HepG2 (cell line): ENCODE measurements at regions not wholly inside any gene's neighbourhood (a gene's known extent, or its start where the extent isn't known, plus 50 kb on each side); places are given as distances from the start of the nearest gene placed in this dataset.

Experiments
- ATAC-seq: fragments of 200-7000 bp; cut with Tn5 transposase; 3 replicates; pipeline ENCODE4 v1.9.1; 2020; ENCODE audit warnings: mild to moderate bottlenecking, moderate library complexity
- BruUV-seq: library from RNA; stranded (reverse); fragments of 400-500 nt; replicated peaks from 2 replicates; lab custom pipeline; 2021; lab: Mats Ljungman, UMichigan
- CTCF ChIA-PET: fragments of 300-600 bp; formaldehyde crosslinking; extraction: SDS; loops from one replicate; lab custom pipeline; 2021; ENCODE audit warnings: low total read pairs, inconsistent platforms, low intra/inter-chr PET ratio; lab: Yijun Ruan, JAX
- POLR2A ChIA-PET: fragments of 350-600 bp; sonication (Branson Sonifier 250); formaldehyde crosslinking; loops from one replicate; lab custom pipeline; 2020; ENCODE audit warnings: antibody characterized with exemption, inconsistent platforms; lab: Yijun Ruan, JAX
- DNase-seq: peaks from one replicate; pipeline ENCODE4 v3.0.0-alpha.2; 2015; ENCODE audit warnings: low spot score
- FAIRE-seq: peaks from 3 replicates; lab custom pipeline; 2011; peaks lifted over from hg19 to GRCh38; lab: Jason Lieb, UNC
- H2AFZ ChIP-seq: one replicate; pipeline ENCODE4 v1.6.1; 2011; ENCODE audit warnings: low read length, inconsistent platforms
- H3K27ac ChIP-seq: fragments of 300-600 bp; 3 replicates; pipeline ENCODE4 v1.8.0; 2011; ENCODE audit warnings: mixed run types, mild to moderate bottlenecking, mixed read lengths, low read length, inconsistent platforms; ENCODE audit not compliant: insufficient read depth; ENCODE audit errors: extremely low read length
- H3K27me3 ChIP-seq, 2 experiments: fragments of 200-600 bp in 1 of 2; 2 replicates in 1 of 2; 3 replicates in 1 of 2; pipeline versions ENCODE4 v1.6.0 to v1.8.0; 2011; ENCODE audit warnings: low read length in 2 of 2, mild to moderate bottlenecking in 2 of 2, moderate library complexity in 2 of 2, inconsistent platforms in 1 of 2; ENCODE audit not compliant: insufficient read depth in 2 of 2, control insufficient read depth in 1 of 2
- H3K36me3 ChIP-seq, 2 experiments: fragments of 200-600 bp in 1 of 2; replicated peaks in 1 of 2; 2 replicates in 1 of 2; 3 replicates in 1 of 2; pipeline versions ENCODE4 v1.5.1 to v1.8.0; 2011; ENCODE audit warnings: low read length in 2 of 2, inconsistent platforms in 1 of 2; ENCODE audit not compliant: insufficient read depth in 2 of 2, control insufficient read depth in 1 of 2
- H3K4me1 ChIP-seq: 2 replicates; pipeline ENCODE4 v1.5.1; 2012; ENCODE audit warnings: low read length, inconsistent platforms; ENCODE audit not compliant: insufficient read depth
- H3K4me2 ChIP-seq: 2 replicates; pipeline ENCODE4 v1.6.0; 2011; ENCODE audit warnings: low read depth, low read length, inconsistent platforms
- H3K4me3 ChIP-seq, 3 experiments: fragments of 200-600 bp in 1 of 3; sonication (generic), shearing (Covaris generic) in 1 of 3; replicated peaks in 1 of 3; 2 replicates each; pipeline ENCODE4 v1.5.1; 2011 to 2016; ENCODE audit warnings: low read length in 3 of 3, inconsistent platforms in 2 of 3, low read depth in 2 of 3, mild to moderate bottlenecking in 2 of 3, control low read depth in 1 of 3, mixed read lengths in 1 of 3; ENCODE audit not compliant: insufficient read depth in 1 of 3
- H3K79me2 ChIP-seq: one replicate; pipeline ENCODE4 v1.6.1; 2011; ENCODE audit warnings: low read length, inconsistent platforms; ENCODE audit not compliant: insufficient read depth
- H3K9ac ChIP-seq: 2 replicates; pipeline ENCODE4 v1.6.0; 2011; ENCODE audit warnings: mild to moderate bottlenecking, low read depth, low read length, inconsistent platforms; ENCODE audit not compliant: insufficient read depth
- H3K9me3 ChIP-seq: 2 replicates; pipeline ENCODE4 v1.5.1; 2012; ENCODE audit warnings: mild to moderate bottlenecking, low read length
- H4K20me1 ChIP-seq: 2 replicates; pipeline ENCODE4 v1.6.0; 2011; ENCODE audit warnings: inconsistent platforms, mild to moderate bottlenecking, low read length, moderate library complexity; ENCODE audit not compliant: insufficient read depth
- AGO1 ChIP-seq: fragments of 200-400 bp; formaldehyde crosslinking; IDR thresholded peaks from 2 replicates; pipeline ENCODE4 v1.6.1; 2017; ENCODE audit warnings: mild to moderate bottlenecking, low read depth, low read length, moderate library complexity; ENCODE audit not compliant: poor library complexity, severe bottlenecking
- CENPX ChIP-seq: sonication (generic); formaldehyde crosslinking; IDR thresholded peaks from 2 replicates; pipeline ENCODE4 v1.9.0; 2021; ENCODE audit warnings: mild to moderate bottlenecking, missing genetic modification reagents, moderate library complexity
- FOXA3 ChIP-seq: IDR thresholded peaks from 2 replicates; pipeline ENCODE4 v1.6.1; 2016; ENCODE audit warnings: missing genetic modification reagents, missing compliant biosample characterization
- FOXO1 ChIP-seq: sonication (generic); formaldehyde crosslinking; IDR thresholded peaks from 2 replicates; pipeline ENCODE4 v1.4.0; 2020; ENCODE audit warnings: missing genetic modification reagents
- POLR2AphosphoS5 ChIP-seq: IDR thresholded peaks from 2 replicates; pipeline ENCODE4 v1.6.1; 2012; ENCODE audit warnings: low read depth, low read length
- RFXAP ChIP-seq: sonication (generic); formaldehyde crosslinking; IDR thresholded peaks from 2 replicates; pipeline ENCODE4 v1.4.0; 2020; ENCODE audit warnings: missing genetic modification reagents, borderline replicate concordance
- SAP130 ChIP-seq: IDR thresholded peaks from 2 replicates; pipeline ENCODE4 v1.6.1; 2016; ENCODE audit warnings: low read depth
- ZBTB38 ChIP-seq: sonication (generic); formaldehyde crosslinking; IDR thresholded peaks from 2 replicates; pipeline ENCODE4 v1.5.1; 2020; ENCODE audit warnings: mild to moderate bottlenecking, missing genetic modification reagents
- ZNF354B ChIP-seq: sonication (generic); formaldehyde crosslinking; IDR thresholded peaks from 2 replicates; pipeline ENCODE4 v1.8.0; 2022; ENCODE audit warnings: mild to moderate bottlenecking, missing genetic modification reagents
- ZNF570 ChIP-seq: sonication (generic); formaldehyde crosslinking; IDR thresholded peaks from 2 replicates; pipeline ENCODE4 v1.4.0; 2020; ENCODE audit warnings: mild to moderate bottlenecking, missing genetic modification reagents, borderline replicate concordance
- WGBS: methylation state at CpG from one replicate; pipeline ENCODE4 v1.1.6; 2017; ENCODE audit warnings: low lambda C conversion rate; 5-methylcytosine and 5-hydroxymethylcytosine counted together
- in situ Hi-C: cut with HindIII; loops from 2 replicates; pipeline ENCODE4 v1.10.0; 2017; ENCODE audit warnings: low pct_unique_long_range_greater_than_20kb; ENCODE audit not compliant: extremely low pct_ligation_motif_present
- intact Hi-C: fragments of 100-400 bp; cut with micrococcal nuclease; formaldehyde crosslinking; loops from one replicate; pipeline ENCODE4 v1.10.0; 2022; ENCODE audit not compliant: unreplicated experiment
- TF ChIP-seq, protein P1 (sequence below): IDR thresholded peaks from 2 replicates; pipeline ENCODE4 v1.6.1; 2016; ENCODE audit warnings: low read depth, missing genetic modification reagents, missing compliant biosample characterization
- TF ChIP-seq, protein P2 (sequence below): sonication (generic); formaldehyde crosslinking; IDR thresholded peaks from 2 replicates; pipeline ENCODE4 v1.4.0; 2020; ENCODE audit warnings: missing genetic modification reagents
- TF ChIP-seq, protein P3 (sequence below): IDR thresholded peaks from 2 replicates; pipeline ENCODE4 v1.6.1; 2016; ENCODE audit warnings: missing compliant biosample characterization, missing genetic modification reagents, borderline replicate concordance
- TF ChIP-seq, protein P4 (sequence below): sonication (generic); formaldehyde crosslinking; IDR thresholded peaks from 2 replicates; pipeline ENCODE4 v1.5.0; 2020; ENCODE audit warnings: mild to moderate bottlenecking, missing genetic modification reagents

DNA sequence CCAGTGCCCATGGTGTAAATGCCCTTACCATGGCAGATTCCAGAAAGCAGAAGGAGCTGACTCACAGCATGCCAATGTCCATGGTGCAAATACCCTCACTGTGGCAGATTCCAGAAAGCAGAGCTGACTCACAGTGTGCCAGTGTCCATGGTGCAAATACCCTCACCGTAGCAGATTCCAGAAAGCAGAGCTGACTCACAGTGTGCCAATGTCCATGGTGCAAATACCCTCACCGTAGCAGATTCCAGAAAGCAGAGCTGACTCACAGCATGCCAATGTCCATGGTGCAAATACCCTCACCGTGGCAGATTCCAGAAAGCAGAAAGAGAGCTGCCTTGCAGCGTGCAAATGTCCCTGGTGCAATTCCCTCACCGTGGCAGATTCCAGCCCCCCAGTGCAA is 163.8 kb upstream of the SOX1 start:
- no peak for ATAC-seq
- no peaks in the 10 kb centered on the region for H3K9me3 ChIP-seq
- ChIA-PET CTCF (no interaction called here), POLR2A (no interaction called here)
- no peak overlapping the region for H3K9ac ChIP-seq
- no peaks in the 10 kb centered on the region for H3K36me3 ChIP-seq
- no peak overlapping the region for H3K27ac ChIP-seq
- WGBS = no CpG with 5 or more reads among the region's 5 CpGs
- H4K20me1 ChIP-seq = no peaks in the 10 kb centered on the region
- H3K4me3 ChIP-seq = no peak overlapping the region
- intact Hi-C loops (no loop called here), in situ Hi-C loops (no loop called here)
- H3K27me3 ChIP-seq = peaks cover 4 to 39% of the 10 kb centered on the region in 2 experiments; a peak in 3 of 5 replicates
- no peaks in the 10 kb centered on the region for H3K4me1 ChIP-seq
- BruUV-seq = no TSS peak
- H2AFZ ChIP-seq = no peak overlapping the region
- no peak overlapping the region for H3K4me2 ChIP-seq
- FAIRE-seq = no peak
- no peak for TF ChIP-seq RFXAP (CRISPR knock-in tag)
- TF ChIP-seq FOXA3 (CRISPR knock-in tag) = no peak
- TF ChIP-seq, protein P1, sequence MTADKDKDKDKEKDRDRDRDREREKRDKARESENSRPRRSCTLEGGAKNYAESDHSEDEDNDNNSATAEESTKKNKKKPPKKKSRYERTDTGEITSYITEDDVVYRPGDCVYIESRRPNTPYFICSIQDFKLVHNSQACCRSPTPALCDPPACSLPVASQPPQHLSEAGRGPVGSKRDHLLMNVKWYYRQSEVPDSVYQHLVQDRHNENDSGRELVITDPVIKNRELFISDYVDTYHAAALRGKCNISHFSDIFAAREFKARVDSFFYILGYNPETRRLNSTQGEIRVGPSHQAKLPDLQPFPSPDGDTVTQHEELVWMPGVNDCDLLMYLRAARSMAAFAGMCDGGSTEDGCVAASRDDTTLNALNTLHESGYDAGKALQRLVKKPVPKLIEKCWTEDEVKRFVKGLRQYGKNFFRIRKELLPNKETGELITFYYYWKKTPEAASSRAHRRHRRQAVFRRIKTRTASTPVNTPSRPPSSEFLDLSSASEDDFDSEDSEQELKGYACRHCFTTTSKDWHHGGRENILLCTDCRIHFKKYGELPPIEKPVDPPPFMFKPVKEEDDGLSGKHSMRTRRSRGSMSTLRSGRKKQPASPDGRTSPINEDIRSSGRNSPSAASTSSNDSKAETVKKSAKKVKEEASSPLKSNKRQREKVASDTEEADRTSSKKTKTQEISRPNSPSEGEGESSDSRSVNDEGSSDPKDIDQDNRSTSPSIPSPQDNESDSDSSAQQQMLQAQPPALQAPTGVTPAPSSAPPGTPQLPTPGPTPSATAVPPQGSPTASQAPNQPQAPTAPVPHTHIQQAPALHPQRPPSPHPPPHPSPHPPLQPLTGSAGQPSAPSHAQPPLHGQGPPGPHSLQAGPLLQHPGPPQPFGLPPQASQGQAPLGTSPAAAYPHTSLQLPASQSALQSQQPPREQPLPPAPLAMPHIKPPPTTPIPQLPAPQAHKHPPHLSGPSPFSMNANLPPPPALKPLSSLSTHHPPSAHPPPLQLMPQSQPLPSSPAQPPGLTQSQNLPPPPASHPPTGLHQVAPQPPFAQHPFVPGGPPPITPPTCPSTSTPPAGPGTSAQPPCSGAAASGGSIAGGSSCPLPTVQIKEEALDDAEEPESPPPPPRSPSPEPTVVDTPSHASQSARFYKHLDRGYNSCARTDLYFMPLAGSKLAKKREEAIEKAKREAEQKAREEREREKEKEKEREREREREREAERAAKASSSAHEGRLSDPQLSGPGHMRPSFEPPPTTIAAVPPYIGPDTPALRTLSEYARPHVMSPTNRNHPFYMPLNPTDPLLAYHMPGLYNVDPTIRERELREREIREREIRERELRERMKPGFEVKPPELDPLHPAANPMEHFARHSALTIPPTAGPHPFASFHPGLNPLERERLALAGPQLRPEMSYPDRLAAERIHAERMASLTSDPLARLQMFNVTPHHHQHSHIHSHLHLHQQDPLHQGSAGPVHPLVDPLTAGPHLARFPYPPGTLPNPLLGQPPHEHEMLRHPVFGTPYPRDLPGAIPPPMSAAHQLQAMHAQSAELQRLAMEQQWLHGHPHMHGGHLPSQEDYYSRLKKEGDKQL (CRISPR knock-in tag) = no peak
- no peak for TF ChIP-seq ZNF570 (CRISPR knock-in tag)
- TF ChIP-seq ZBTB38 = no peak
- no peak for TF ChIP-seq CENPX (CRISPR knock-in tag)
- no peak for TF ChIP-seq ZNF354B (CRISPR knock-in tag)
- TF ChIP-seq SAP130 = no peak
- no peak for TF ChIP-seq AGO1
- TF ChIP-seq, protein P2, sequence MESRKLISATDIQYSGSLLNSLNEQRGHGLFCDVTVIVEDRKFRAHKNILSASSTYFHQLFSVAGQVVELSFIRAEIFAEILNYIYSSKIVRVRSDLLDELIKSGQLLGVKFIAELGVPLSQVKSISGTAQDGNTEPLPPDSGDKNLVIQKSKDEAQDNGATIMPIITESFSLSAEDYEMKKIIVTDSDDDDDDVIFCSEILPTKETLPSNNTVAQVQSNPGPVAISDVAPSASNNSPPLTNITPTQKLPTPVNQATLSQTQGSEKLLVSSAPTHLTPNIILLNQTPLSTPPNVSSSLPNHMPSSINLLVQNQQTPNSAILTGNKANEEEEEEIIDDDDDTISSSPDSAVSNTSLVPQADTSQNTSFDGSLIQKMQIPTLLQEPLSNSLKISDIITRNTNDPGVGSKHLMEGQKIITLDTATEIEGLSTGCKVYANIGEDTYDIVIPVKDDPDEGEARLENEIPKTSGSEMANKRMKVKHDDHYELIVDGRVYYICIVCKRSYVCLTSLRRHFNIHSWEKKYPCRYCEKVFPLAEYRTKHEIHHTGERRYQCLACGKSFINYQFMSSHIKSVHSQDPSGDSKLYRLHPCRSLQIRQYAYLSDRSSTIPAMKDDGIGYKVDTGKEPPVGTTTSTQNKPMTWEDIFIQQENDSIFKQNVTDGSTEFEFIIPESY (CRISPR knock-in tag) = no peak
- TF ChIP-seq POLR2AphosphoS5 = no peak
- TF ChIP-seq, protein P3, sequence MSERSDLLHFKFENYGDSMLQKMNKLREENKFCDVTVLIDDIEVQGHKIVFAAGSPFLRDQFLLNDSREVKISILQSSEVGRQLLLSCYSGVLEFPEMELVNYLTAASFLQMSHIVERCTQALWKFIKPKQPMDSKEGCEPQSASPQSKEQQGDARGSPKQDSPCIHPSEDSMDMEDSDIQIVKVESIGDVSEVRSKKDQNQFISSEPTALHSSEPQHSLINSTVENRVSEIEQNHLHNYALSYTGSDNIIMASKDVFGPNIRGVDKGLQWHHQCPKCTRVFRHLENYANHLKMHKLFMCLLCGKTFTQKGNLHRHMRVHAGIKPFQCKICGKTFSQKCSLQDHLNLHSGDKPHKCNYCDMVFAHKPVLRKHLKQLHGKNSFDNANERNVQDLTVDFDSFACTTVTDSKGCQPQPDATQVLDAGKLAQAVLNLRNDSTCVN (CRISPR knock-in tag) = no peak
- TF ChIP-seq FOXO1 (CRISPR knock-in tag) = no peak
- TF ChIP-seq, protein P4, sequence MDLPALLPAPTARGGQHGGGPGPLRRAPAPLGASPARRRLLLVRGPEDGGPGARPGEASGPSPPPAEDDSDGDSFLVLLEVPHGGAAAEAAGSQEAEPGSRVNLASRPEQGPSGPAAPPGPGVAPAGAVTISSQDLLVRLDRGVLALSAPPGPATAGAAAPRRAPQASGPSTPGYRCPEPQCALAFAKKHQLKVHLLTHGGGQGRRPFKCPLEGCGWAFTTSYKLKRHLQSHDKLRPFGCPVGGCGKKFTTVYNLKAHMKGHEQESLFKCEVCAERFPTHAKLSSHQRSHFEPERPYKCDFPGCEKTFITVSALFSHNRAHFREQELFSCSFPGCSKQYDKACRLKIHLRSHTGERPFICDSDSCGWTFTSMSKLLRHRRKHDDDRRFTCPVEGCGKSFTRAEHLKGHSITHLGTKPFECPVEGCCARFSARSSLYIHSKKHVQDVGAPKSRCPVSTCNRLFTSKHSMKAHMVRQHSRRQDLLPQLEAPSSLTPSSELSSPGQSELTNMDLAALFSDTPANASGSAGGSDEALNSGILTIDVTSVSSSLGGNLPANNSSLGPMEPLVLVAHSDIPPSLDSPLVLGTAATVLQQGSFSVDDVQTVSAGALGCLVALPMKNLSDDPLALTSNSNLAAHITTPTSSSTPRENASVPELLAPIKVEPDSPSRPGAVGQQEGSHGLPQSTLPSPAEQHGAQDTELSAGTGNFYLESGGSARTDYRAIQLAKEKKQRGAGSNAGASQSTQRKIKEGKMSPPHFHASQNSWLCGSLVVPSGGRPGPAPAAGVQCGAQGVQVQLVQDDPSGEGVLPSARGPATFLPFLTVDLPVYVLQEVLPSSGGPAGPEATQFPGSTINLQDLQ = no peak
- no peak for DNase-seq
- H3K79me2 ChIP-seq = no peaks in the 10 kb centered on the region
